ENCODE measurements at regions not wholly inside any gene's neighbourhood (a gene's known extent, or its start where the extent isn't known, plus 50 kb on each side); places are given as distances from the start of the nearest gene placed in this dataset.
A peak's percentile ranks its signal among the peaks of the same experiment; 100 is the strongest.

DNA sequence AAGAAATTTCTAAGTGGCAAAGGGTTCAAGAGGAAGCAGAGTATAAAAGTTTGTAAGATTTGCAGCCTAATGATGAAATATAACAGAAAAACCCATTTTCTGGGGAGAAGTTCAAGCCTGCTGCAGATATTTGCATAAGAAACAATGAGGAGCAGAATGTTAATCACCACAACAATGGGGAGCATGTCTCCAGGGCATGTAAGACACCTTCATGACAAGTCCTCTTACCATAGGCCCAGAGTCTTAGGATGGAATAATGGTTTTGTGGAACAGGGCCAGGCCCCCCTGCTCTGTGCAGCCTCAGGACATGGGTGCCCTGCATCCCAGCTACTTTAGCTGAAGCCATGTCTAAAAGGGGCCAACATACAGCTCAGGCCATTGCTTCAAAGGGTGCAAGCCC, 809.0 kb upstream of the SLITRK5 start:
- TF ChIP-seq, protein P1, sequence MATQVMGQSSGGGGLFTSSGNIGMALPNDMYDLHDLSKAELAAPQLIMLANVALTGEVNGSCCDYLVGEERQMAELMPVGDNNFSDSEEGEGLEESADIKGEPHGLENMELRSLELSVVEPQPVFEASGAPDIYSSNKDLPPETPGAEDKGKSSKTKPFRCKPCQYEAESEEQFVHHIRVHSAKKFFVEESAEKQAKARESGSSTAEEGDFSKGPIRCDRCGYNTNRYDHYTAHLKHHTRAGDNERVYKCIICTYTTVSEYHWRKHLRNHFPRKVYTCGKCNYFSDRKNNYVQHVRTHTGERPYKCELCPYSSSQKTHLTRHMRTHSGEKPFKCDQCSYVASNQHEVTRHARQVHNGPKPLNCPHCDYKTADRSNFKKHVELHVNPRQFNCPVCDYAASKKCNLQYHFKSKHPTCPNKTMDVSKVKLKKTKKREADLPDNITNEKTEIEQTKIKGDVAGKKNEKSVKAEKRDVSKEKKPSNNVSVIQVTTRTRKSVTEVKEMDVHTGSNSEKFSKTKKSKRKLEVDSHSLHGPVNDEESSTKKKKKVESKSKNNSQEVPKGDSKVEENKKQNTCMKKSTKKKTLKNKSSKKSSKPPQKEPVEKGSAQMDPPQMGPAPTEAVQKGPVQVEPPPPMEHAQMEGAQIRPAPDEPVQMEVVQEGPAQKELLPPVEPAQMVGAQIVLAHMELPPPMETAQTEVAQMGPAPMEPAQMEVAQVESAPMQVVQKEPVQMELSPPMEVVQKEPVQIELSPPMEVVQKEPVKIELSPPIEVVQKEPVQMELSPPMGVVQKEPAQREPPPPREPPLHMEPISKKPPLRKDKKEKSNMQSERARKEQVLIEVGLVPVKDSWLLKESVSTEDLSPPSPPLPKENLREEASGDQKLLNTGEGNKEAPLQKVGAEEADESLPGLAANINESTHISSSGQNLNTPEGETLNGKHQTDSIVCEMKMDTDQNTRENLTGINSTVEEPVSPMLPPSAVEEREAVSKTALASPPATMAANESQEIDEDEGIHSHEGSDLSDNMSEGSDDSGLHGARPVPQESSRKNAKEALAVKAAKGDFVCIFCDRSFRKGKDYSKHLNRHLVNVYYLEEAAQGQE (IDR thresholded peaks at IDR 0.05; ENCODE audit: low read depth): no peak
- TF ChIP-seq TCF12 (IDR thresholded peaks at IDR 0.05; ENCODE audit: low read depth): no peak
- TF ChIP-seq TAF1 (IDR thresholded peaks at IDR 0.05; ENCODE audit: low read depth): no peak
- TF ChIP-seq USF1 (IDR thresholded peaks at IDR 0.05): no peak
- TF ChIP-seq CREB1 (IDR thresholded peaks at IDR 0.05; ENCODE audit: low read depth): no peak
- no peak for TF ChIP-seq NFIC (IDR thresholded peaks at IDR 0.05)
- no peak for TF ChIP-seq RAD21 (IDR thresholded peaks at IDR 0.05; ENCODE audit: low read depth)
- no peak for TF ChIP-seq EGR1 (IDR thresholded peaks at IDR 0.05)
- TF ChIP-seq FOXM1 (IDR thresholded peaks at IDR 0.05; ENCODE audit: borderline replicate concordance, low read depth): no peak
- TF ChIP-seq CEBPB (IDR thresholded peaks at IDR 0.05): no peak
- TF ChIP-seq YY1 (IDR thresholded peaks at IDR 0.05; ENCODE audit: low read depth): no peak
- TF ChIP-seq ZBTB7A (IDR thresholded peaks at IDR 0.05; ENCODE audit: low read depth): no peak
- TF ChIP-seq TEAD4 (IDR thresholded peaks at IDR 0.05): no peak
- TF ChIP-seq EP300 (IDR thresholded peaks at IDR 0.05; ENCODE audit: borderline replicate concordance): no peak
- TF ChIP-seq MAX (IDR thresholded peaks at IDR 0.05): no peak

- TF ChIP-seq CREB1 (IDR thresholded peaks at IDR 0.05; ENCODE audit: low read depth) (no peak), USF1 (IDR thresholded peaks at IDR 0.05) (no peak), MAX (IDR thresholded peaks at IDR 0.05) (no peak), RAD21 (IDR thresholded peaks at IDR 0.05; ENCODE audit: low read depth) (no peak), YY1 (IDR thresholded peaks at IDR 0.05; ENCODE audit: low read depth) (no peak), FOXM1 (IDR thresholded peaks at IDR 0.05; ENCODE audit: borderline replicate concordance, low read depth) (no peak), NFIC (IDR thresholded peaks at IDR 0.05) (no peak)
- TF ChIP-seq, protein P1 (IDR thresholded peaks at IDR 0.05; ENCODE audit: low read depth): no peak
Measured at GRCh38 chr13:86864376-86864775, 806.8 kb upstream of the SLITRK5 start.

GRCh38 chr13:86870444-86870843, 800.7 kb upstream of the SLITRK5 start:
- TF ChIP-seq MAX (IDR thresholded peaks at IDR 0.05) (no peak), TAF1 (IDR thresholded peaks at IDR 0.05; ENCODE audit: low read depth) (no peak), CEBPB (IDR thresholded peaks at IDR 0.05) (no peak), TCF12 (IDR thresholded peaks at IDR 0.05; ENCODE audit: low read depth) (no peak), TEAD4 (IDR thresholded peaks at IDR 0.05) (no peak), NFIC (IDR thresholded peaks at IDR 0.05) (no peak), RAD21 (IDR thresholded peaks at IDR 0.05; ENCODE audit: low read depth) (peak; percentile 77)

- TF ChIP-seq TAF1 (IDR thresholded peaks at IDR 0.05; ENCODE audit: low read depth): no peak
- TF ChIP-seq TEAD4 (IDR thresholded peaks at IDR 0.05): no peak
- no peak for TF ChIP-seq FOXM1 (IDR thresholded peaks at IDR 0.05; ENCODE audit: borderline replicate concordance, low read depth)
- TF ChIP-seq ZBTB7A (IDR thresholded peaks at IDR 0.05; ENCODE audit: low read depth): no peak
- TF ChIP-seq EP300 (IDR thresholded peaks at IDR 0.05; ENCODE audit: borderline replicate concordance): no peak
Measured at GRCh38 chr13:86877441-86877840, 793.7 kb upstream of the SLITRK5 start.

- TF ChIP-seq ZBTB7A (IDR thresholded peaks at IDR 0.05; ENCODE audit: low read depth): no peak
- TF ChIP-seq USF1 (IDR thresholded peaks at IDR 0.05): no peak
Measured at GRCh38 chr13:86878781-86879180, 792.4 kb upstream of the SLITRK5 start.

DNA sequence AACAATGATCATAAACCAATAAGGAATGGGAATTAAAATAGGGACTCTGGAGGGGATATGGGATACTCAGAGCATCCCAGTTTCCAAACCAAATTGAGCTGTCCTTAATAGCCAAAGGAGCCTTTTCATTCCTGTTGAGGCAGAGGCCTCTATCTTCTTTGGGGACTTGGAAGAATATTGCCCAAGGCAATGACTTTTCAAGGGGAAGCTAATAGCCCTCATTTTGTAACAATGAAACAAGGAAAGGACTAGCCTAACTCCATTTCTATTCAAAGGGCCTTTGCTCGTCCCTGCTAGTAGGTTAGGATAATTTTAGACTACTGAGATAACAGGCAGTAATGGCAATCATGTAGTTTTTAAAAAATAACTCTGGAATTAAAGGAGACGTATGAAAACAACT, 789.8 kb upstream of the SLITRK5 start:
- TF ChIP-seq, protein P1 (IDR thresholded peaks at IDR 0.05; ENCODE audit: low read depth): no peak
- TF ChIP-seq YY1 (IDR thresholded peaks at IDR 0.05; ENCODE audit: low read depth) (no peak), EGR1 (IDR thresholded peaks at IDR 0.05) (no peak), ZBTB7A (IDR thresholded peaks at IDR 0.05; ENCODE audit: low read depth) (no peak), CEBPB (IDR thresholded peaks at IDR 0.05) (no peak), MAX (IDR thresholded peaks at IDR 0.05) (no peak), FOXM1 (IDR thresholded peaks at IDR 0.05; ENCODE audit: borderline replicate concordance, low read depth) (no peak), CREB1 (IDR thresholded peaks at IDR 0.05; ENCODE audit: low read depth) (no peak), TEAD4 (IDR thresholded peaks at IDR 0.05) (no peak), TCF12 (IDR thresholded peaks at IDR 0.05; ENCODE audit: low read depth) (no peak), NFIC (IDR thresholded peaks at IDR 0.05) (no peak), TAF1 (IDR thresholded peaks at IDR 0.05; ENCODE audit: low read depth) (no peak), RAD21 (IDR thresholded peaks at IDR 0.05; ENCODE audit: low read depth) (no peak), USF1 (IDR thresholded peaks at IDR 0.05) (no peak), EP300 (IDR thresholded peaks at IDR 0.05; ENCODE audit: borderline replicate concordance) (no peak)

All from Ishikawa (cell line).